ENCODE measurements at regions not wholly inside any gene's neighbourhood (a gene's known extent, or its start where the extent isn't known, plus 50 kb on each side); places are given as distances from the start of the nearest gene placed in this dataset.

- Histone ChIP-seq H3K36me3 (replicated peaks in 1 of 2; ENCODE audit: control insufficient read depth in 1 of 2, insufficient read depth in 2 of 2, low read length in 2 of 2) (no peaks in the 10 kb centered on the region), H3K9me3 (replicated peaks in 1 of 2; ENCODE audit: control insufficient read depth in 1 of 2, insufficient read depth in 1 of 2, low read length in 2 of 2) (no peaks in the 10 kb centered on the region), H3K9ac (ENCODE audit: insufficient read depth, low read length, poor library complexity, severe bottlenecking) (no peak overlapping the region), H4K20me1 (ENCODE audit: insufficient read depth, low read length) (no peaks in the 10 kb centered on the region), H3K4me1 (ENCODE audit: control insufficient read depth in 1 of 2, insufficient read depth in 2 of 2, low read length in 2 of 2) (no peaks in the 10 kb centered on the region), H3K27me3 (ENCODE audit: control insufficient read depth in 2 of 2, insufficient read depth in 2 of 2, low read length in 2 of 2) (no peaks in the 10 kb centered on the region), H3K4me3 (replicated peaks in 1 of 3; ENCODE audit: low read depth in 2 of 3, low read length in 3 of 3) (no peak overlapping the region), H3K79me2 (ENCODE audit: insufficient read depth, low read length) (no peaks in the 10 kb centered on the region), H3K4me2 (replicated peaks; ENCODE audit: extremely low read depth, low read length, poor library complexity, severe bottlenecking) (no peak overlapping the region), H3K27ac (ENCODE audit: low read depth in 1 of 2, low read length in 2 of 2) (no peak overlapping the region), H2AFZ (ENCODE audit: insufficient read depth, low read depth, low read length, poor library complexity, severe bottlenecking) (no peak overlapping the region)
- Mint-ChIP-seq H3K9me3 (peaks cover 0 to 10% (median 0%) of the 10 kb centered on the region in 7 donors), H3K27me3 (ENCODE audit: low read depth in 3 of 3) (peaks cover 0 to 2% (median 0%) of the 10 kb centered on the region in 3 donors), H3K27ac (no peak overlapping the region), H3K36me3 (no peaks in the 10 kb centered on the region), H3K4me1 (no peaks in the 10 kb centered on the region), H3K4me3 (no peak overlapping the region)
- DNase-seq, result no peak
- no CpG with 5 or more reads among the region's 1 CpG for WGBS (ENCODE audit: insufficient coverage)
- intact Hi-C loops (cut with micrococcal nuclease), result no loop called here
- TF ChIP-seq CTCF (IDR thresholded peaks at IDR 0.05), result no peak
Observed at GRCh38 chr13:78192716-78193115, 274.1 kb upstream of the EDNRB start.

- Mint-ChIP-seq H3K27me3 (ENCODE audit: low read depth in 3 of 3) (peaks cover 0 to 2% (median 0%) of the 10 kb centered on the region in 3 donors), H3K4me3 (no peak overlapping the region), H3K27ac (no peak overlapping the region), H3K4me1 (no peaks in the 10 kb centered on the region), H3K9me3 (peaks cover 0 to 12% (median 0%) of the 10 kb centered on the region in 7 donors), H3K36me3 (no peaks in the 10 kb centered on the region)
- Histone ChIP-seq H3K36me3 (replicated peaks in 1 of 2; ENCODE audit: control insufficient read depth in 1 of 2, insufficient read depth in 2 of 2, low read length in 2 of 2) (no peaks in the 10 kb centered on the region), H3K27me3 (ENCODE audit: control insufficient read depth in 2 of 2, insufficient read depth in 2 of 2, low read length in 2 of 2) (no peaks in the 10 kb centered on the region), H3K79me2 (ENCODE audit: insufficient read depth, low read length) (no peaks in the 10 kb centered on the region), H3K27ac (ENCODE audit: low read depth in 1 of 2, low read length in 2 of 2) (no peak overlapping the region), H3K4me3 (replicated peaks in 1 of 3; ENCODE audit: low read depth in 2 of 3, low read length in 3 of 3) (no peak overlapping the region), H3K4me1 (ENCODE audit: control insufficient read depth in 1 of 2, insufficient read depth in 2 of 2, low read length in 2 of 2) (no peaks in the 10 kb centered on the region), H3K9me3 (replicated peaks in 1 of 2; ENCODE audit: control insufficient read depth in 1 of 2, insufficient read depth in 1 of 2, low read length in 2 of 2) (no peaks in the 10 kb centered on the region), H4K20me1 (ENCODE audit: insufficient read depth, low read length) (no peaks in the 10 kb centered on the region), H3K4me2 (replicated peaks; ENCODE audit: extremely low read depth, low read length, poor library complexity, severe bottlenecking) (no peak overlapping the region), H2AFZ (ENCODE audit: insufficient read depth, low read depth, low read length, poor library complexity, severe bottlenecking) (no peak overlapping the region), H3K9ac (ENCODE audit: insufficient read depth, low read length, poor library complexity, severe bottlenecking) (no peak overlapping the region)
- intact Hi-C loops (cut with micrococcal nuclease), result no loop called here
- WGBS (ENCODE audit: insufficient coverage), result no CpG with 5 or more reads among the region's 2 CpGs
- TF ChIP-seq CTCF (IDR thresholded peaks at IDR 0.05), result no peak
- DNase-seq, result no peak
Observed at GRCh38 chr13:78190296-78190695, 271.7 kb upstream of the EDNRB start.
